ENCODE measurements at regions not wholly inside any gene's neighbourhood (a gene's known extent, or its start where the extent isn't known, plus 50 kb on each side); places are given as distances from the start of the nearest gene placed in this dataset.

DNA sequence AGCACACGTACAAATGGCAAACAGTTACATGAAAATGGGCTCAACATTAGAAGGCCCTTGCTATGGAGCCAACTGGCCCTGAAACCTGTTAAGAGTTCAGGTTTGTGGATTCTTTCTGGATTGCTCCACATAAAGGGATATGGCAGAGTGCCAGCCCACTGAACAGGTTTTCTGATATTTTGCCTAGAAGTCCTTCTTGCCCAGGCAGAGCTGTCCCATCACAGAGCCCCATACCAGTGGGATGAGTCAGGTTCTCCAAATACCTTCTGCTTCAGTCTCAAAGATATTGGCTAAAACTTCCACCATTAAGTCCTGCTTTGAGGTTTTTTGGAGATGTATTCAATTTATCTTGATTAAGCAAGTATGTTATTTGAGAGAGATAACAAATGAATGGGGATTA lies 146.8 kb upstream of the IL1RAPL2 start:
- H3K27me3 ChIP-seq (replicated peaks; ENCODE audit: insufficient read depth, low read depth, low read length, poor library complexity): peaks cover 1% of the 10 kb centered on the region
- CTCF ChIA-PET: no interaction called here
- no peak for DNase-seq (ENCODE audit: low spot score)
- POLR2A ChIA-PET (ENCODE audit: low non-redundant PET): no interaction called here
- no peak overlapping the region for H3K27ac ChIP-seq (ENCODE audit: low read depth, low read length, poor library complexity, severe bottlenecking)
- no TSS peak for BruUV-seq (replicated peaks)
- no peaks in the 10 kb centered on the region for H3K36me3 ChIP-seq (ENCODE audit: insufficient read depth, low read length, poor library complexity, severe bottlenecking)
- no peaks in the 10 kb centered on the region for H3K4me1 ChIP-seq (ENCODE audit: insufficient read depth, low read length, poor library complexity, severe bottlenecking)
- H3K4me3 ChIP-seq (ENCODE audit: low read depth, low read length, poor library complexity, severe bottlenecking): no peak overlapping the region
- TF ChIP-seq, protein P1, sequence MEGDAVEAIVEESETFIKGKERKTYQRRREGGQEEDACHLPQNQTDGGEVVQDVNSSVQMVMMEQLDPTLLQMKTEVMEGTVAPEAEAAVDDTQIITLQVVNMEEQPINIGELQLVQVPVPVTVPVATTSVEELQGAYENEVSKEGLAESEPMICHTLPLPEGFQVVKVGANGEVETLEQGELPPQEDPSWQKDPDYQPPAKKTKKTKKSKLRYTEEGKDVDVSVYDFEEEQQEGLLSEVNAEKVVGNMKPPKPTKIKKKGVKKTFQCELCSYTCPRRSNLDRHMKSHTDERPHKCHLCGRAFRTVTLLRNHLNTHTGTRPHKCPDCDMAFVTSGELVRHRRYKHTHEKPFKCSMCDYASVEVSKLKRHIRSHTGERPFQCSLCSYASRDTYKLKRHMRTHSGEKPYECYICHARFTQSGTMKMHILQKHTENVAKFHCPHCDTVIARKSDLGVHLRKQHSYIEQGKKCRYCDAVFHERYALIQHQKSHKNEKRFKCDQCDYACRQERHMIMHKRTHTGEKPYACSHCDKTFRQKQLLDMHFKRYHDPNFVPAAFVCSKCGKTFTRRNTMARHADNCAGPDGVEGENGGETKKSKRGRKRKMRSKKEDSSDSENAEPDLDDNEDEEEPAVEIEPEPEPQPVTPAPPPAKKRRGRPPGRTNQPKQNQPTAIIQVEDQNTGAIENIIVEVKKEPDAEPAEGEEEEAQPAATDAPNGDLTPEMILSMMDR (conservative IDR thresholded peaks at IDR 0.05; ENCODE audit: low read depth, low read length): no peak
- TF ChIP-seq EZH2 (IDR thresholded peaks at IDR 0.05; ENCODE audit: borderline replicate concordance, low read depth, low read length, poor library complexity, severe bottlenecking): no peak
- peaks cover 5% of the 10 kb centered on the region for H3K9me3 ChIP-seq (ENCODE audit: low read depth, low read length, poor library complexity, severe bottlenecking)
- intact Hi-C loops (cut with micrococcal nuclease; ENCODE audit: unreplicated experiment): no loop called here

DNA sequence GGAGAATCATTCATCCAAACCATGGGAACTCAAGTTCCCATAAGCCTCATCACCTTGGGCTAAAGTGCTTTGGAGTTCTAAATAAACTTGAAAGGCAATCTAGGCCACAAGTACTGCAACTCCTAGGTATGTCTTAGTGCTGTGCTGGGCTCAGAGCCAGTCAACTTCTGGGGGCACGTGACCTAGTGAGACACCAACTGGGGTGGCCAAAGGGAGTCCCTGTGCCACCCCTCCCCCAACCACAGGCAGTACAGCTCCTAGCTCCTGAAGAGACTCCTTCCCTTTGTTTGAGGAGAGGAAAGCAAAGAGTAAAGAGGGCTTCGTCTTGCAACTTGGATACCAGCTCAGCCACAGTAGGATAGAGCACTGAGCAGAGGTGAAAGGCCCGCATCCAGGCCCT lies 154.2 kb upstream of the IL1RAPL2 start:
- CTCF ChIA-PET: no interaction called here
- intact Hi-C loops (cut with micrococcal nuclease; ENCODE audit: unreplicated experiment): no loop called here

DNA sequence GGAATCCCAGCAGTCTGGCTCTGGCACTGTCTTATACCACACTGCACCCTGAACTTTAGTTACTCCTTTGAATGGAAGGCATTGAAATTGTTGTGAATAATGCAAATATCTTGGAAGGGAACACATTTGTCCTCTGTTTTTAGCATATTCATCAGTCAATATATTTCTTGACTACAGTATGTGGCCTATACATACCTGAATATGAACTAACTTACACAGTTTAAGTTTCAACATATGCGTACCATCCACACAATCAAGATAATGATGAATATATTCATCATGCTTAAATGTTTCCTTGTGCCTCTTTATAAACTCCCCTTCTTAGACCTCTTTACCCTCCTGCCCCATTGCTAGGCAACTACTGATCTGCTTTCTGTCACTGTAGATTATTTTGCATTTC lies 145.7 kb upstream of the ESX1 start:
- no TSS peak for BruUV-seq (replicated peaks)

More for the DNA sequence above, 154.2 kb upstream of the IL1RAPL2 start:
- no TSS peak for BruUV-seq (replicated peaks)
- H3K4me1 ChIP-seq (ENCODE audit: insufficient read depth, low read length, poor library complexity, severe bottlenecking): no peaks in the 10 kb centered on the region
- H3K9me3 ChIP-seq (ENCODE audit: low read depth, low read length, poor library complexity, severe bottlenecking): no peaks in the 10 kb centered on the region
- TF ChIP-seq, protein P1 (conservative IDR thresholded peaks at IDR 0.05; ENCODE audit: low read depth, low read length): no peak
- no peak for TF ChIP-seq EZH2 (IDR thresholded peaks at IDR 0.05; ENCODE audit: borderline replicate concordance, low read depth, low read length, poor library complexity, severe bottlenecking)
- POLR2A ChIA-PET (ENCODE audit: low non-redundant PET): no interaction called here
- H3K27me3 ChIP-seq (replicated peaks; ENCODE audit: insufficient read depth, low read depth, low read length, poor library complexity): peaks cover 3% of the 10 kb centered on the region
- H3K36me3 ChIP-seq (ENCODE audit: insufficient read depth, low read length, poor library complexity, severe bottlenecking): no peaks in the 10 kb centered on the region
- no peak overlapping the region for H3K4me3 ChIP-seq (ENCODE audit: low read depth, low read length, poor library complexity, severe bottlenecking)
- H3K27ac ChIP-seq (ENCODE audit: low read depth, low read length, poor library complexity, severe bottlenecking): no peak overlapping the region
- DNase-seq (ENCODE audit: low spot score): no peak

More for the DNA sequence above, 145.7 kb upstream of the ESX1 start:
- no peak overlapping the region for H3K4me3 ChIP-seq (ENCODE audit: low read depth, low read length, poor library complexity, severe bottlenecking)
- no peaks in the 10 kb centered on the region for H3K4me1 ChIP-seq (ENCODE audit: insufficient read depth, low read length, poor library complexity, severe bottlenecking)
- POLR2A ChIA-PET (ENCODE audit: low non-redundant PET): no interaction called here
- no peaks in the 10 kb centered on the region for H3K9me3 ChIP-seq (ENCODE audit: low read depth, low read length, poor library complexity, severe bottlenecking)
- H3K36me3 ChIP-seq (ENCODE audit: insufficient read depth, low read length, poor library complexity, severe bottlenecking): no peaks in the 10 kb centered on the region
- intact Hi-C loops (cut with micrococcal nuclease; ENCODE audit: unreplicated experiment): no loop called here
- CTCF ChIA-PET: no interaction called here
- no peak overlapping the region for H3K27ac ChIP-seq (ENCODE audit: low read depth, low read length, poor library complexity, severe bottlenecking)
- no peak for DNase-seq (ENCODE audit: low spot score)
- TF ChIP-seq, protein P1 (conservative IDR thresholded peaks at IDR 0.05; ENCODE audit: low read depth, low read length): no peak
- TF ChIP-seq EZH2 (IDR thresholded peaks at IDR 0.05; ENCODE audit: borderline replicate concordance, low read depth, low read length, poor library complexity, severe bottlenecking): no peak
- peaks cover 1% of the 10 kb centered on the region for H3K27me3 ChIP-seq (replicated peaks; ENCODE audit: insufficient read depth, low read depth, low read length, poor library complexity)
